ENCODE measurements at regions not wholly inside any gene's neighbourhood (a gene's known extent, or its start where the extent isn't known, plus 50 kb on each side); places are given as distances from the start of the nearest gene placed in this dataset.

GRCh38 chr2:16329421-16329820 is 336.2 kb downstream of the CYRIA start:
- no peak for DNase-seq (ENCODE audit: extremely low spot score)
- ChIA-PET CTCF (no interaction called here), POLR2A (no interaction called here)
- TF ChIP-seq CTBP1 (IDR thresholded peaks at IDR 0.05; ENCODE audit: borderline replicate concordance) (no peak), BHLHE40 (IDR thresholded peaks at IDR 0.05; ENCODE audit: borderline replicate concordance) (no peak), L3MBTL2 (conservative IDR thresholded peaks at IDR 0.05) (no peak), FOXK2 (IDR thresholded peaks at IDR 0.05) (no peak), ARNT (IDR thresholded peaks at IDR 0.05) (no peak), ELF4 (IDR thresholded peaks at IDR 0.05) (no peak), ZNF384 (IDR thresholded peaks at IDR 0.05) (no peak), LEF1 (IDR thresholded peaks at IDR 0.05; ENCODE audit: borderline replicate concordance) (no peak), FOXA1 (IDR thresholded peaks at IDR 0.05) (no peak), SUZ12 (IDR thresholded peaks at IDR 0.05) (no peak), SP1 (IDR thresholded peaks at IDR 0.05) (no peak), NFRKB (IDR thresholded peaks at IDR 0.05) (no peak), PKNOX1 (IDR thresholded peaks at IDR 0.05) (no peak), HDGF (IDR thresholded peaks at IDR 0.05; ENCODE audit: borderline replicate concordance) (no peak), FOXM1 (IDR thresholded peaks at IDR 0.05; ENCODE audit: borderline replicate concordance) (no peak), TARDBP (IDR thresholded peaks at IDR 0.05) (no peak)

- CTCF ChIA-PET, result no interaction called here
- POLR2A ChIA-PET, result no interaction called here
Observed at GRCh38 chr2:16328521-16329190, 337.0 kb downstream of the CYRIA start.

GRCh38 chr2:16327326-16327725 is 338.3 kb downstream of the CYRIA start:
- no peak for DNase-seq (ENCODE audit: extremely low spot score)
- ChIA-PET CTCF (no interaction called here), POLR2A (no interaction called here)
- TF ChIP-seq FOXK2 (IDR thresholded peaks at IDR 0.05), result no peak

More at GRCh38 chr2:16328521-16329190, 337.0 kb downstream of the CYRIA start:
- TF ChIP-seq ZNF384 (IDR thresholded peaks at IDR 0.05) (no peak), SP1 (IDR thresholded peaks at IDR 0.05) (no peak), LEF1 (IDR thresholded peaks at IDR 0.05; ENCODE audit: borderline replicate concordance) (no peak), HDGF (IDR thresholded peaks at IDR 0.05; ENCODE audit: borderline replicate concordance) (no peak), TARDBP (IDR thresholded peaks at IDR 0.05) (no peak), ARNT (IDR thresholded peaks at IDR 0.05) (no peak), CTBP1 (IDR thresholded peaks at IDR 0.05; ENCODE audit: borderline replicate concordance) (no peak), FOXK2 (IDR thresholded peaks at IDR 0.05) (no peak), FOXA1 (IDR thresholded peaks at IDR 0.05) (no peak), BHLHE40 (IDR thresholded peaks at IDR 0.05; ENCODE audit: borderline replicate concordance) (no peak), PKNOX1 (IDR thresholded peaks at IDR 0.05) (no peak), L3MBTL2 (conservative IDR thresholded peaks at IDR 0.05) (no peak), ELF4 (IDR thresholded peaks at IDR 0.05) (no peak), FOXM1 (IDR thresholded peaks at IDR 0.05; ENCODE audit: borderline replicate concordance) (no peak), SUZ12 (IDR thresholded peaks at IDR 0.05) (no peak), NFRKB (IDR thresholded peaks at IDR 0.05) (no peak)
- DNase-seq (ENCODE audit: extremely low spot score), result no peak

GRCh38 chr2:16326711-16327300 is 338.8 kb downstream of the CYRIA start:
- CTCF ChIA-PET, result no interaction called here
- POLR2A ChIA-PET, result no interaction called here

GRCh38 chr2:16325976-16326510 is 339.6 kb downstream of the CYRIA start:
- CTCF ChIA-PET, result no interaction called here
- TF ChIP-seq ELF4 (IDR thresholded peaks at IDR 0.05) (no peak), ZNF384 (IDR thresholded peaks at IDR 0.05) (no peak), FOXK2 (IDR thresholded peaks at IDR 0.05) (no peak), LEF1 (IDR thresholded peaks at IDR 0.05; ENCODE audit: borderline replicate concordance) (no peak), SP1 (IDR thresholded peaks at IDR 0.05) (no peak), TARDBP (IDR thresholded peaks at IDR 0.05) (no peak), SUZ12 (IDR thresholded peaks at IDR 0.05) (no peak), PKNOX1 (IDR thresholded peaks at IDR 0.05) (no peak), ARNT (IDR thresholded peaks at IDR 0.05) (no peak), BHLHE40 (IDR thresholded peaks at IDR 0.05; ENCODE audit: borderline replicate concordance) (no peak), CTBP1 (IDR thresholded peaks at IDR 0.05; ENCODE audit: borderline replicate concordance) (no peak), FOXM1 (IDR thresholded peaks at IDR 0.05; ENCODE audit: borderline replicate concordance) (no peak), FOXA1 (IDR thresholded peaks at IDR 0.05) (no peak), NFRKB (IDR thresholded peaks at IDR 0.05) (no peak), L3MBTL2 (conservative IDR thresholded peaks at IDR 0.05) (no peak), HDGF (IDR thresholded peaks at IDR 0.05; ENCODE audit: borderline replicate concordance) (no peak)

More at GRCh38 chr2:16326711-16327300, 338.8 kb downstream of the CYRIA start:
- DNase-seq (ENCODE audit: extremely low spot score), result no peak
- TF ChIP-seq BHLHE40 (IDR thresholded peaks at IDR 0.05; ENCODE audit: borderline replicate concordance), result no peak
- TF ChIP-seq FOXA1 (IDR thresholded peaks at IDR 0.05), result no peak
- TF ChIP-seq SUZ12 (IDR thresholded peaks at IDR 0.05), result no peak

More at GRCh38 chr2:16325976-16326510, 339.6 kb downstream of the CYRIA start:
- POLR2A ChIA-PET, result no interaction called here
- DNase-seq (ENCODE audit: extremely low spot score), result no peak
